Loucy (cell line): ENCODE measurements at regions not wholly inside any gene's neighbourhood (a gene's known extent, or its start where the extent isn't known, plus 50 kb on each side); places are given as distances from the start of the nearest gene placed in this dataset.

Experiments
- H2AFZ ChIP-seq: fragments of 200-600 bp; sonication (generic); 2 replicates; pipeline ENCODE4 v1.6.0; 2016; ENCODE audit warnings: antibody characterized with exemption, mild to moderate bottlenecking, low read length, moderate library complexity
- H3F3A ChIP-seq: fragments of 200-600 bp; 2 replicates; pipeline ENCODE4 v1.6.0; 2016; ENCODE audit warnings: antibody characterized with exemption, low read depth, mild to moderate bottlenecking
- H3K27me3 ChIP-seq: fragments of 200-600 bp; sonication (generic); 2 replicates; pipeline ENCODE4 v1.6.1; 2014; ENCODE audit warnings: low read length, mild to moderate bottlenecking; ENCODE audit not compliant: insufficient read depth, poor library complexity, severe bottlenecking
- H3K36me3 ChIP-seq: fragments of 200-600 bp; sonication (generic); 2 replicates; pipeline ENCODE4 v1.6.1; 2016; ENCODE audit warnings: low read length; ENCODE audit not compliant: insufficient read depth
- H3K4me1 ChIP-seq: fragments of 200-600 bp; sonication (generic); 2 replicates; pipeline ENCODE4 v1.5.1; 2014; ENCODE audit warnings: low read length, mild to moderate bottlenecking; ENCODE audit not compliant: insufficient read depth, poor library complexity, severe bottlenecking
- H3K4me2 ChIP-seq: fragments of 200-600 bp; sonication (generic); 2 replicates; pipeline ENCODE4 v1.6.0; 2014; ENCODE audit warnings: antibody characterized with exemption, low read length, low read depth, mild to moderate bottlenecking; ENCODE audit not compliant: poor library complexity, severe bottlenecking
- H3K4me3 ChIP-seq: fragments of 200-600 bp; sonication (generic); 2 replicates; pipeline ENCODE4 v1.5.1; 2014; ENCODE audit warnings: low read length, mild to moderate bottlenecking, mixed read lengths; ENCODE audit not compliant: poor library complexity, severe bottlenecking
- H3K79me2 ChIP-seq: fragments of 200-600 bp; sonication (generic); 2 replicates; pipeline ENCODE4 v1.6.1; 2014; ENCODE audit warnings: low read length; ENCODE audit not compliant: insufficient read depth
- H3K9ac ChIP-seq: fragments of 200-600 bp; sonication (generic); 2 replicates; pipeline ENCODE4 v1.6.0; 2014; ENCODE audit warnings: mild to moderate bottlenecking, low read depth, low read length, moderate library complexity; ENCODE audit not compliant: poor library complexity, severe bottlenecking
- H3K9me2 ChIP-seq: fragments of 200-600 bp; sonication (generic); replicated peaks from 2 replicates; pipeline ENCODE4 v1.6.1; 2016; ENCODE audit warnings: low read depth, low read length, mixed read lengths
- H3K9me3 ChIP-seq: fragments of 200-600 bp; sonication (generic); 2 replicates; pipeline ENCODE4 v1.6.1; 2014; ENCODE audit warnings: mild to moderate bottlenecking, antibody characterized with exemption, low read length, low read depth; ENCODE audit not compliant: insufficient read depth
- H4K20me1 ChIP-seq: fragments of 200-600 bp; sonication (generic); 2 replicates; pipeline ENCODE4 v1.6.0; 2014; ENCODE audit warnings: antibody characterized with exemption, low read length, mild to moderate bottlenecking; ENCODE audit not compliant: insufficient read depth, poor library complexity, severe bottlenecking
- CTCF ChIP-seq: fragments of 200-600 bp; sonication (generic); conservative IDR thresholded peaks from 2 replicates; pipeline ENCODE4 v1.5.1; 2014; ENCODE audit warnings: mild to moderate bottlenecking, antibody characterized with exemption, low read length
- EZH2phosphoT487 ChIP-seq: fragments of 200-600 bp; IDR thresholded peaks from 2 replicates; pipeline ENCODE4 v1.6.1; 2018; ENCODE audit warnings: antibody characterized with exemption, mild to moderate bottlenecking, moderate library complexity, borderline replicate concordance

DNA sequence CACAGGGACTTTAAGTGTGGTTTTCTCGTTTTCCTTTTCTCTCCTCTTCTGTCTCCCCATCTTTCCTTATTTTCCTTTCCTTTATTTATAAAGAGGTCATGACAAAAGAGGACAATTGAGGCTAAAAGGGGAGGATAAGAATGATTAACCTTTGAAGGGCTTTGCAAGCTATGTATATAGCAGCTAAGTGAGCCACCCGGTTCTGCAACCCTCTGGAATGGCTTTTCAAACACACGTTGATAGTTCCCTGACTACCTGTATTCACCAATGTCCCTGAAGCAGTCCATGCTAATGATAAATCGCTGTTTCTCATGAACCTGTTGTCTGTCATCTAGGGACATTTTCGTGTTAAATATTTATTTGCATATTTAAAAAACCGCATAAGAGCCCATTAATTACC lies 124.4 kb upstream of the RALGAPA2 start:
- no peak overlapping the region for H3K4me3 ChIP-seq
- TF ChIP-seq CTCF = no peak
- TF ChIP-seq EZH2phosphoT487 = no peak
- no peak overlapping the region for H3K4me2 ChIP-seq
- no peaks in the 10 kb centered on the region for H3K9me3 ChIP-seq
- H3K4me1 ChIP-seq = no peaks in the 10 kb centered on the region
- H3K36me3 ChIP-seq = no peaks in the 10 kb centered on the region
- no peaks in the 10 kb centered on the region for H3K27me3 ChIP-seq
- H3K79me2 ChIP-seq = no peaks in the 10 kb centered on the region
- no peaks in the 10 kb centered on the region for H4K20me1 ChIP-seq
- no peaks in the 10 kb centered on the region for H3K9me2 ChIP-seq
- no peak overlapping the region for H2AFZ ChIP-seq
- no peak overlapping the region for H3K9ac ChIP-seq
- no peaks in the 10 kb centered on the region for H3F3A ChIP-seq

GRCh38 chr20:20835897-20836296 lies 123.5 kb upstream of the RALGAPA2 start:
- TF ChIP-seq EZH2phosphoT487 (no peak), CTCF (no peak)
- H3K9me3 ChIP-seq = no peaks in the 10 kb centered on the region
- no peaks in the 10 kb centered on the region for H4K20me1 ChIP-seq
- no peaks in the 10 kb centered on the region for H3K27me3 ChIP-seq
- no peaks in the 10 kb centered on the region for H3K36me3 ChIP-seq
- H3K4me1 ChIP-seq = no peaks in the 10 kb centered on the region
- H2AFZ ChIP-seq = no peak overlapping the region
- H3K9ac ChIP-seq = no peak overlapping the region
- H3K9me2 ChIP-seq = no peaks in the 10 kb centered on the region
- H3K79me2 ChIP-seq = no peaks in the 10 kb centered on the region
- no peaks in the 10 kb centered on the region for H3F3A ChIP-seq
- no peak overlapping the region for H3K4me3 ChIP-seq
- no peak overlapping the region for H3K4me2 ChIP-seq

GRCh38 chr20:20834008-20834407 lies 121.6 kb upstream of the RALGAPA2 start:
- Histone ChIP-seq H3K9me2 (no peaks in the 10 kb centered on the region), H3K9ac (no peak overlapping the region), H2AFZ (no peak overlapping the region), H3K4me3 (no peak overlapping the region), H3K4me1 (no peaks in the 10 kb centered on the region), H3K36me3 (no peaks in the 10 kb centered on the region), H3K9me3 (no peaks in the 10 kb centered on the region; the same call in 1 of the 2 replicates), H4K20me1 (no peaks in the 10 kb centered on the region), H3K79me2 (no peaks in the 10 kb centered on the region), H3K4me2 (no peak overlapping the region), H3F3A (no peaks in the 10 kb centered on the region), H3K27me3 (no peaks in the 10 kb centered on the region)
- TF ChIP-seq EZH2phosphoT487 (no peak), CTCF (no peak)
